Duodenal mucosa (tissue), 2 donors: ENCODE measurements at regions not wholly inside any gene's neighbourhood (a gene's known extent, or its start where the extent isn't known, plus 50 kb on each side); places are given as distances from the start of the nearest gene placed in this dataset.

Source experiments
- H3K27ac ChIP-seq: one replicate; pipeline ENCODE4 v1.7.0; 2013; ENCODE audit warnings: low read depth, low read length
- H3K27me3 ChIP-seq, 2 donors: one replicate each; pipeline ENCODE4 v1.7.0; 2013; ENCODE audit warnings: low read length in 2 of 2, control low read depth in 1 of 2; ENCODE audit not compliant: insufficient read depth in 2 of 2, control insufficient read depth in 1 of 2
- H3K36me3 ChIP-seq, 2 donors: one replicate each; pipeline ENCODE4 v1.7.0; 2013; ENCODE audit warnings: low read length in 2 of 2, control low read depth in 1 of 2; ENCODE audit not compliant: insufficient read depth in 2 of 2, control insufficient read depth in 1 of 2
- H3K4me1 ChIP-seq, 2 donors: one replicate each; pipeline ENCODE4 v1.7.0; 2013; ENCODE audit warnings: low read length in 2 of 2, control low read depth in 1 of 2; ENCODE audit not compliant: insufficient read depth in 2 of 2, control insufficient read depth in 1 of 2
- H3K4me3 ChIP-seq, 2 donors: one replicate each; pipeline ENCODE4 v1.7.0; 2013; ENCODE audit warnings: low read length in 2 of 2, low read depth in 1 of 2
- H3K9ac ChIP-seq, 2 donors: one replicate each; pipeline ENCODE4 v1.7.0; 2013; ENCODE audit warnings: low read length in 2 of 2, low read depth in 1 of 2
- H3K9me3 ChIP-seq, 2 donors: one replicate each; pipeline ENCODE4 v1.7.0; 2013; ENCODE audit warnings: low read length in 2 of 2, control low read depth in 1 of 2; ENCODE audit not compliant: control insufficient read depth in 1 of 2

DNA sequence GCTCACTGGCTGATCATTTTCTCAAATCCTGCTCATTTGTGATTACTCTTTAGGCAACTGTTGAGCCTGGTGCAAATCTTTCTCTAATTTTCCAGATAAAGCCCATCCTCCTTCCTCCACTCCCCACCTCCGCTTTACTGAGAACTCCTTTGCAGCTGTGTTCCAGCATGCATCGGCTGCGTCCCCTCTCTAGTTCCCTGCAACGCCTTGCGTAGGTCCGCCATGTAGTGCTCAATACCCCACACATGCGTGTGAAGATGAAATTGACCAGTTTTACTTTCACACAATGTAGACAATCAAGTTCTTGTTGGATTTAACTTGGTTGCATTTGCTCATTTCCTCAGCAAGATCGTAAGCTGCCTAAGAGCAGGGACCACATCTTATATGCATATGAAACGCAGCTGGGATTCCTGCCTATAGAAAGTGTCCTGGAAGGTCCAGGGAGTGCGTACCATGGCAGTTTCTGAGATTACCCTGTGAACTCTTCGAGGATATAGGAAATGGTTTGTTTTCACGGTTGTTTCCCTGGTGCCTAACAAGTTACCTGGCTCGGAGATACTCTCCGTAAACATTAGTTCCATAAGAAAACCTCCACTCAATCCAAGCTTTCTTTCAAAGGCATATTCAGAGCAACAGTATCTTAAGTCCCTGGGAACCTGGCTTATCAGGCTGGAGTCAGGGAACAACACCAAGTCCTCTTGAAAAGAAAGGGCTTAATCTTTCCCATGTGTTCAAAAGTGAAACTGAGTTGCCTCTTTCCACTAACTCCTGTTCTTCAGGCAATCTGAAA lies 766.4 kb upstream of the ID2 start:
- Histone ChIP-seq H3K9me3 (no peaks in the 10 kb centered on the region), H3K27me3 (no peaks in the 10 kb centered on the region), H3K36me3 (no peaks in the 10 kb centered on the region), H3K4me3 (peak overlapping the region; percentile 2 to 9), H3K27ac (no peak overlapping the region), H3K9ac (no peak overlapping the region), H3K4me1 (peaks cover 0 to 4% of the 10 kb centered on the region in 2 donors)

GRCh38 chr2:7916670-7917069 lies 765.2 kb upstream of the ID2 start:
- Histone ChIP-seq H3K4me3 (no peak overlapping the region), H3K4me1 (peaks cover 0 to 4% of the 10 kb centered on the region in 2 donors), H3K27me3 (no peaks in the 10 kb centered on the region), H3K36me3 (no peaks in the 10 kb centered on the region), H3K9ac (no peak overlapping the region), H3K27ac (no peak overlapping the region), H3K9me3 (no peaks in the 10 kb centered on the region)

DNA sequence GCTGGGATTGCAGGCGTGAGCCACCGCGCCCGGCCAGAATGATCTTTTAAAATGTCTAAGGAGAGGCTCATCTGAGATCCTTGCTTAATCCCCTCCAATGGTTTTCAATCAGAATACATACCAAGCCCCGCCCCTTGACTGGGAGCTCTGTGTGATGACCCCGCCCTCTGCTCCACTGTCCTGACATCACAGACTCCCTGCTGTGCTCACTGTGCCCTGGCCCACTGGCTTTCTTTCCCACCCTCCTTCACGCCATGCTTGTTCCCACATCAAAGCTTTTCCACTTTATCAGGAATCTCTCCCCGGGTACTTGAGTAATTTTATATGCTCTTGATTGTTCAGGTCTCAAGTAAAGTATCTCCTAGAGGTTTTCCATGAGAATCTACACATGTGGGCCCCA lies 762.3 kb upstream of the ID2 start:
- no peaks in the 10 kb centered on the region for H3K9me3 ChIP-seq
- no peak overlapping the region for H3K4me3 ChIP-seq
- H3K27ac ChIP-seq: no peak overlapping the region
- H3K36me3 ChIP-seq: no peaks in the 10 kb centered on the region
- no peaks in the 10 kb centered on the region for H3K27me3 ChIP-seq
- H3K4me1 ChIP-seq: peaks cover 0 to 4% of the 10 kb centered on the region in 2 donors
- no peak overlapping the region for H3K9ac ChIP-seq

- H3K9me3 ChIP-seq: no peaks in the 10 kb centered on the region
- no peak overlapping the region for H3K27ac ChIP-seq
Measured at GRCh38 chr2:7924023-7924762, 757.7 kb upstream of the ID2 start.

GRCh38 chr2:7925506-7925905 lies 756.4 kb upstream of the ID2 start:
- Histone ChIP-seq H3K36me3 (no peaks in the 10 kb centered on the region), H3K9me3 (no peaks in the 10 kb centered on the region), H3K4me3 (no peak overlapping the region), H3K4me1 (no peaks in the 10 kb centered on the region), H3K27ac (no peak overlapping the region), H3K9ac (no peak overlapping the region), H3K27me3 (peaks cover 0 to 3% of the 10 kb centered on the region in 2 donors)

More at GRCh38 chr2:7924023-7924762, 757.7 kb upstream of the ID2 start:
- Histone ChIP-seq H3K36me3 (no peaks in the 10 kb centered on the region), H3K4me1 (no peaks in the 10 kb centered on the region), H3K9ac (no peak overlapping the region), H3K27me3 (no peaks in the 10 kb centered on the region), H3K4me3 (no peak overlapping the region)

DNA sequence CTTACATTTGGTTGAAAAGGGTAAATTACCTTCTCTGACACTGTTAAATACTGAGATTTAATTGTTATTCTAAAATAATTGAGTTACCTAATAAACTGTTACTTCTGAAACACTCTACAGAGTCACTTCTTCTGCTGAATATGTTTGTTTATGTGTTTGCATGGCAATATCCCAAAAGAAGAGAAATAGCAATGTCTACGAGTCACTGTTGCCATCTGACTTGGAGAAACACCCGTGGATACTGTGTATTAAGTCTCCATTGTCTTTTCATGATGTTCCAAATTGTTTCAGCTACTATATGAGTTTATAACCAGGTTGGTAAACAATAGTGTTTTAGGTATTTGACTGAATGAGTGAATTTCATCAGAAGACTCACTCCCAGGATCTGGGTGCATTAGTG lies 754.2 kb upstream of the ID2 start:
- no peaks in the 10 kb centered on the region for H3K9me3 ChIP-seq
- H3K36me3 ChIP-seq: no peaks in the 10 kb centered on the region
- no peak overlapping the region for H3K9ac ChIP-seq
- H3K27me3 ChIP-seq: peaks cover 0 to 3% of the 10 kb centered on the region in 2 donors
- no peak overlapping the region for H3K27ac ChIP-seq
- no peak overlapping the region for H3K4me3 ChIP-seq
- H3K4me1 ChIP-seq: no peaks in the 10 kb centered on the region

DNA sequence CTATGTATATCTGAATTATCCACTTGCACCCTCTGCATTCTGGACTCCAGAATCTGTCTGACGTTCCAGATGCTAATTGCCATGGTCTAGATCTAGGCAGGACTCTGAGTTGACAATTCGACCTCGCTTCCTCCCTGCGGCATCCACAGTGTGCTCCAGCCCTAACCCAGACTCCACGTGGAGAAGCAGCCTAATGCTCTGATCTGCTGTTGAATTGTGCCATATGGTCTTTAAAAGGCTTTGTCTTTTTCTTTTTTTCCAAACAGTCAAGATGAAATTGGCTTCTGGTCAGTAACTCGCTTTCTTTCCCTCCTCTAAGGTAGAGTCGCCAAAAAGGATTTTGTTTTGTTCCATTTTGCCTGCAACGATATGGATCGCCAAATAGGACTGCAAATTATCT lies 752.6 kb upstream of the ID2 start:
- H3K4me3 ChIP-seq: no peak overlapping the region
- no peaks in the 10 kb centered on the region for H3K9me3 ChIP-seq
- no peak overlapping the region for H3K27ac ChIP-seq
- H3K27me3 ChIP-seq: peaks cover 0 to 3% of the 10 kb centered on the region in 2 donors
- no peaks in the 10 kb centered on the region for H3K36me3 ChIP-seq
- H3K9ac ChIP-seq: no peak overlapping the region
- no peaks in the 10 kb centered on the region for H3K4me1 ChIP-seq

DNA sequence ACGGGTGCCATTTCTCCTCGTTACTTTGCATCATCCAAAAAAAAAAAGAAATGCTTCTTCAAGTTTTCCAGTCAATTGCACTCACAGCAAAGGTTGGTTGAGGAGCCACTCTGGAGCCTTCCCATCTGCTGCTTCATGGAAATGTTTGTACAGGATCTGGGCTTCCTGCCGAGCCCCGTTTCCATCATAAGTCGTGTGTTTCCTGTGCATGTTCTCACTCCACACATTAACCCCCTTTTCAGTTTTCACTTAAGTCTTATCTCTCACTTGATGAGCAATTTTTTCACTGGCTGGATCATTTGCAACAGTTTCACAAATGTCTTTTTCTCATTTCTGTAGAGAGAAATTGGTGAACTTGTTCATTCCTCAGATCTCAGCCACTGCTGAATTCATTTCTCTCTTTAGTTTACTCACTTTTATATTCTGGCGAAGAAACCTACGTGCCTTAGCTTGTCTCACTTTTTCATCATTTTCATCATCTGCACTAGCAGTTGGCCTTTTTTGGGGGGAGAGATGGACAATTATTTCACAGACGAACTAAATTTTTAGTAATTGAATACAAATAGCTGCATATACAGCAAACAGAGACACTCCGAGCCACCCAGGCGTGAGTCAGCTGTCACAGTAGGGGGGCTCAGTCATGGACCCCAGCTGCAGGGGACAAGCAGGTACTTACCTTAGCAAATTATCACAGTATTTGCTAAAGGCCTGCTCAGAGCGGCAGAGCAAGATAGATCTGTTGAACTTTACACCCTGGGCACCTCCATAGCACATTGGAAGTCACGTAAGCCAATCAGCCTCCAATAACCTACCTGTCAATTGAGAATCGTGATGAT lies 750.8 kb upstream of the ID2 start:
- H3K9me3 ChIP-seq: no peaks in the 10 kb centered on the region
- H3K36me3 ChIP-seq: no peaks in the 10 kb centered on the region
- H3K27me3 ChIP-seq: peaks cover 0 to 3% of the 10 kb centered on the region in 2 donors
- H3K9ac ChIP-seq: no peak overlapping the region
- H3K27ac ChIP-seq: no peak overlapping the region
- no peaks in the 10 kb centered on the region for H3K4me1 ChIP-seq
- no peak overlapping the region for H3K4me3 ChIP-seq

GRCh38 chr2:7931808-7932207 lies 750.0 kb upstream of the ID2 start:
- Histone ChIP-seq H3K9ac (no peak overlapping the region), H3K27ac (no peak overlapping the region), H3K27me3 (peaks cover 0 to 3% of the 10 kb centered on the region in 2 donors), H3K36me3 (no peaks in the 10 kb centered on the region), H3K4me3 (no peak overlapping the region), H3K4me1 (no peaks in the 10 kb centered on the region), H3K9me3 (no peaks in the 10 kb centered on the region)

GRCh38 chr2:7933672-7934071 lies 748.2 kb upstream of the ID2 start:
- Histone ChIP-seq H3K27me3 (peaks cover 0 to 3% of the 10 kb centered on the region in 2 donors), H3K4me3 (no peak overlapping the region), H3K9me3 (no peaks in the 10 kb centered on the region), H3K9ac (no peak overlapping the region), H3K27ac (no peak overlapping the region), H3K4me1 (no peaks in the 10 kb centered on the region), H3K36me3 (no peaks in the 10 kb centered on the region)
